Adrenal gland (tissue), 5 donors: ENCODE measurements at regions not wholly inside any gene's neighbourhood (a gene's known extent, or its start where the extent isn't known, plus 50 kb on each side); places are given as distances from the start of the nearest gene placed in this dataset.

Source experiments
- CTCF ChIP-seq, 6 experiments: fragments of 450-650 bp in 4 of 6; fragments of 200-600 bp in 2 of 6; sonication (generic) in 1 of 6; IDR thresholded peaks; 1 replicate in 5 of 6; 2 replicates in 1 of 6; pipeline versions ENCODE4 v1.5.1 to v1.8.0; 2016 to 2021; ENCODE audit warnings: antibody characterized with exemption in 6 of 6, mild to moderate bottlenecking in 2 of 6, moderate library complexity in 1 of 6
- POLR2A ChIP-seq, 2 donors: fragments of 450-650 bp; IDR thresholded peaks; one replicate each; pipeline ENCODE4 v1.6.1; 2017; ENCODE audit warnings: antibody characterized with exemption in 2 of 2, mild to moderate bottlenecking in 2 of 2, moderate library complexity in 1 of 2
- donor health status: DM: no; HTN: no; CAD: no.

- TF ChIP-seq CTCF (IDR thresholded peaks at IDR 0.05) (no peak), POLR2A (IDR thresholded peaks at IDR 0.05) (no peak)
Observed at GRCh38 chr2:180535289-180535688, 445.1 kb upstream of the UBE2E3 start.
